Mesothelial cell of epicardium (in vitro differentiated cells): ENCODE measurements at regions not wholly inside any gene's neighbourhood (a gene's known extent, or its start where the extent isn't known, plus 50 kb on each side); places are given as distances from the start of the nearest gene placed in this dataset.

Source experiments
- DNase-seq, 2 experiments: peaks; one replicate each; pipeline ENCODE4 v3.0.0; 2021; ENCODE audit warnings: low spot score in 2 of 2; ENCODE audit not compliant: unreplicated experiment in 2 of 2
- H3K27ac Mint-ChIP-seq: 2 replicates; pipeline ENCODE4 v1.8.0; 2021; ENCODE audit warnings: mixed read lengths
- H3K27me3 Mint-ChIP-seq: 2 replicates; pipeline ENCODE4 v1.8.0; 2021; ENCODE audit warnings: low read depth, mixed read lengths
- H3K36me3 Mint-ChIP-seq: 2 replicates; pipeline ENCODE4 v1.8.0; 2021; ENCODE audit warnings: mixed read lengths
- H3K4me1 Mint-ChIP-seq: 2 replicates; pipeline ENCODE4 v1.8.0; 2021; ENCODE audit warnings: mixed read lengths
- H3K4me3 Mint-ChIP-seq: 2 replicates; pipeline ENCODE4 v1.8.0; 2021; ENCODE audit warnings: mild to moderate bottlenecking, moderate library complexity, mixed read lengths
- H3K9me3 Mint-ChIP-seq: 2 replicates; pipeline ENCODE4 v1.8.0; 2021; ENCODE audit warnings: mixed read lengths
- TF ChIP-seq, protein P1 (sequence below): fragments of 200-600 bp; sonication (generic); IDR thresholded peaks from one replicate; pipeline ENCODE4 v1.5.0; 2021; ENCODE audit warnings: antibody characterized with exemption; ENCODE audit not compliant: unreplicated experiment

DNA sequence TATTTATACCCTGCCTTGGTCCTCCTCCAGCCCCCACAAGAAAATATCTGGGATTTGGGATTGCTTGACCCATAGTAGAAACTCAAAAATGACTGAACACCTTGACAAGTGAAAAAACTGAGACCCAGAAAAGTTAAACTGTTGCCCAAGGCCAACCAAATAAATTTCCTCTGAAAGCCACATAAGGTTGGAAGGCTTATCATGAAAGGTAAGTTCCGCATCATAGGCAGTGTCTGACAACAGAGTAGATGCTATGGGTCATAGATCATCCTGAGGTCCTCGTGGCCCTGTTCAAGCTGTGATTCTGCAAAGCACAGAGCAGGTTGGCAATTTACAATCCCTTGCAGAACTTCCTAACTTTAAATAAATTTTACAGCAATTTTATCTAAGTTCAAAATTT is 140.8 kb upstream of the TSC22D2 start:
- H3K27me3 Mint-ChIP-seq: no peaks in the 10 kb centered on the region
- H3K36me3 Mint-ChIP-seq: no peaks in the 10 kb centered on the region
- TF ChIP-seq, protein P1, sequence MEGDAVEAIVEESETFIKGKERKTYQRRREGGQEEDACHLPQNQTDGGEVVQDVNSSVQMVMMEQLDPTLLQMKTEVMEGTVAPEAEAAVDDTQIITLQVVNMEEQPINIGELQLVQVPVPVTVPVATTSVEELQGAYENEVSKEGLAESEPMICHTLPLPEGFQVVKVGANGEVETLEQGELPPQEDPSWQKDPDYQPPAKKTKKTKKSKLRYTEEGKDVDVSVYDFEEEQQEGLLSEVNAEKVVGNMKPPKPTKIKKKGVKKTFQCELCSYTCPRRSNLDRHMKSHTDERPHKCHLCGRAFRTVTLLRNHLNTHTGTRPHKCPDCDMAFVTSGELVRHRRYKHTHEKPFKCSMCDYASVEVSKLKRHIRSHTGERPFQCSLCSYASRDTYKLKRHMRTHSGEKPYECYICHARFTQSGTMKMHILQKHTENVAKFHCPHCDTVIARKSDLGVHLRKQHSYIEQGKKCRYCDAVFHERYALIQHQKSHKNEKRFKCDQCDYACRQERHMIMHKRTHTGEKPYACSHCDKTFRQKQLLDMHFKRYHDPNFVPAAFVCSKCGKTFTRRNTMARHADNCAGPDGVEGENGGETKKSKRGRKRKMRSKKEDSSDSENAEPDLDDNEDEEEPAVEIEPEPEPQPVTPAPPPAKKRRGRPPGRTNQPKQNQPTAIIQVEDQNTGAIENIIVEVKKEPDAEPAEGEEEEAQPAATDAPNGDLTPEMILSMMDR: no peak
- no peak overlapping the region for H3K4me3 Mint-ChIP-seq
- H3K9me3 Mint-ChIP-seq: peaks cover 9% of the 10 kb centered on the region
- peaks cover 39% of the 10 kb centered on the region for H3K4me1 Mint-ChIP-seq
- no peak for DNase-seq
- H3K27ac Mint-ChIP-seq: no peak overlapping the region

DNA sequence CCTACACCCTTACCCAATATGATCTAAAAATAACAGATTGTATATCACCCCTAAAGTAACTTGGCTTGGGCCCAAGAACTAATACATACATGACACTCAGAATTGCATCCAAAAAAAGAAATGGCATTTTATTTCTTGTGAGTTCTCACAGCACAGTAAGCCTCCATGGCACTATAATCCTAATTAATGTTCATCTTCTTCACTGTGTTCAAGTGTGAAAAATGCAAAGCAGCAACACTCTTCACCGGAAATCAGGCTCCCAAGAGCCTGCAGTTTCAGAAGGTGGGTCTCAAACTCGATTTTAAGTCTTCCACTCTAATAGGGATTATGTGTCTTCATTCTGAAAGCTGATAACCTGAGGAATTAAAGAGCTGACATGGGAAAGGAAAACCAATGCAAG is 142.8 kb upstream of the TSC22D2 start:
- Mint-ChIP-seq H3K27ac (peak overlapping the region; percentile 70), H3K4me3 (no peak overlapping the region), H3K9me3 (no peaks in the 10 kb centered on the region), H3K36me3 (no peaks in the 10 kb centered on the region), H3K27me3 (no peaks in the 10 kb centered on the region), H3K4me1 (peaks cover 30% of the 10 kb centered on the region)
- TF ChIP-seq, protein P1: no peak
- DNase-seq: no peak

DNA sequence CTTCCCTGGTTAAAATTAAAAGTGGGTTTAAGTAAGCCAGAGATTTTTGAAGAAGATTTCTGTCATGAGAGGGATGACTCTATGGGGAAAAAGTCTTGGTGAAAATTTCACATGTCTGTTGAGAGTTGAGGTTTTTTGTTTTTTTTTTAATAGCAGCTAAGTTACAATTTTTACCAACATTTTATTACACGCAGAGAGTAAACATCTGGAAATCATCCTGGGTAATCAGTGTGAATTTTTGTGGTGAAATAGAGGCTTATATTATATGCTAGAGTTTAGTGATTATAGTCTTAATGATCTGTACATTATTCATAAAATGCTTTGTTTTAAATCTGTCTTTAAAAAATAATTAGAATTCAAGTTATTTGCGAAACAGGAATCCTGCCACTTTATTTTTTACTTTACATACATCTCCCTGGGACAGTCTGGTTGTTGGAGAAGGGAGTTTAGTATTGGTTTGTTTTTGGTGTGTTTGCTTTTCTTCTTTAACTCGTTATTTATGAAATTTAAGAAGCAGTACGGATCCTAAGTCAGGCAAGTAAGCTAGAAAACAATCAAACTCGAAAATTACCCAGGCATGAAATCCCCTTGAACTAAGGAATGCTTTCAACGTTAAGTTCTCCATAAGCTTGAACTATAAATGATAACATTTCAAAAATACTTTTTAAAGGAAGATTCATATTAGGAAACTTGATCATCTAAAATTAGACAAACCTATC is 143.4 kb upstream of the TSC22D2 start:
- DNase-seq: no peak
- no peak overlapping the region for H3K4me3 Mint-ChIP-seq
- H3K27ac Mint-ChIP-seq: peak overlapping the region; percentile 88
- TF ChIP-seq, protein P1: no peak
- H3K4me1 Mint-ChIP-seq: peaks cover 30% of the 10 kb centered on the region
- no peaks in the 10 kb centered on the region for H3K9me3 Mint-ChIP-seq
- H3K36me3 Mint-ChIP-seq: no peaks in the 10 kb centered on the region
- H3K27me3 Mint-ChIP-seq: no peaks in the 10 kb centered on the region

DNA sequence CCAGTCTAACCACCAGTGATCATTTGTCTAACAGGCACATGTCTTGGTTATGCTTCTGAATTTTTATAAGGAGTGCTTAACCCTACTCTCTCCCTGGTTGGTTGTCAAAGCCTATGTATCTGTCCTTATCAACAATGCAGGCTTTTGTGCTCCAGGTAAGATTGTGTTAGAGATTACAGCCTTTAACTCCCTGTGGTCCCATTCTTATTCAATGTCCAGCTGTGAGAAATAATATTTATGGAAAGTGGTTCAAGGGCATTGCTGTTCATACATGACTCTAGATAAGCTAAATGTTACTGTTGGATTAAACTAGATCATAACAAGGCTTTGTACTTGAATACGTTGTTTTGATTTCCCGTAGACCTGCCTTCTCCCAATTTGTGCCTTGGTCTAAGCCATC is 146.1 kb upstream of the TSC22D2 start:
- TF ChIP-seq, protein P1: no peak
- Mint-ChIP-seq H3K27ac (no peak overlapping the region), H3K27me3 (no peaks in the 10 kb centered on the region), H3K4me3 (no peak overlapping the region), H3K4me1 (peaks cover 21% of the 10 kb centered on the region), H3K36me3 (no peaks in the 10 kb centered on the region), H3K9me3 (peaks cover 3% of the 10 kb centered on the region)
- no peak for DNase-seq

DNA sequence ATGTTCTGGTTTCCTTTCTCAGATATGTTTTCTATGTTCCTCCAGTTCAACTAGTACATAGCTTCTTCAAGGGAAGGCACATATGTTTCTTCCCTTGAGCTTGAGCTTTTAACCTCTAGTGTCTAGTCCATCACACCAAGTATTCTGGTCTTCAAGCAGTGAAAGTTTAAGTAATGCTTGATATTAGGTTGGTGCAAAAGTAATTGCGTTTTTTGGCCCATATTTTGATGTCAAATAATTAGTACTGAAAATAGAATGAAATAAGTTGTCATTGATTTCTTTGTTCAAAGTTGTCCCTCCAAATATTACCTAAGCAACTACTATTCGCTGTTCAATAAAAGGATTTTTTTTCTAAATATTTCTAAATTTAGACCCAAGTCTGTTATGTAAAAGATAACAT is 146.7 kb upstream of the TSC22D2 start:
- peaks cover 23% of the 10 kb centered on the region for H3K4me1 Mint-ChIP-seq

More for the DNA sequence above, 146.7 kb upstream of the TSC22D2 start:
- H3K27ac Mint-ChIP-seq: no peak overlapping the region
- DNase-seq: no peak
- H3K36me3 Mint-ChIP-seq: peaks cover 1% of the 10 kb centered on the region
- H3K9me3 Mint-ChIP-seq: peaks cover 3% of the 10 kb centered on the region
- H3K4me3 Mint-ChIP-seq: no peak overlapping the region
- H3K27me3 Mint-ChIP-seq: no peaks in the 10 kb centered on the region
- TF ChIP-seq, protein P1: no peak
